H1 (cell line): ENCODE measurements at regions not wholly inside any gene's neighbourhood (a gene's known extent, or its start where the extent isn't known, plus 50 kb on each side); places are given as distances from the start of the nearest gene placed in this dataset.

Source experiments
- CTCF ChIA-PET: fragments of 300-600 bp; sonication (Branson Sonifier 250); formaldehyde crosslinking; loops from one replicate; lab custom pipeline; 2021; ENCODE audit not compliant: partially characterized antibody; lab: Charles Lee
- POLR2A ChIA-PET: fragments of 300-600 bp; sonication (Branson Sonifier 250); formaldehyde crosslinking; loops from one replicate; lab custom pipeline; 2021; ENCODE audit warnings: inconsistent platforms; ENCODE audit not compliant: partially characterized antibody; lab: Charles Lee
- DNase-seq, 2 experiments: peaks; one replicate each; pipeline versions ENCODE4 v3.0.0 to v3.0.0-alpha.2; 2010 to 2022; ENCODE audit warnings: low spot score in 2 of 2, low read depth in 1 of 2, mixed read lengths in 1 of 2
- FAIRE-seq: peaks from 2 replicates; lab custom pipeline; 2011; peaks lifted over from hg19 to GRCh38; lab: Jason Lieb, UNC
- H2AFZ ChIP-seq: 2 replicates; pipeline ENCODE4 v1.8.1; 2012; ENCODE audit warnings: low read length, inconsistent platforms
- H2AK5ac ChIP-seq: 2 replicates; pipeline ENCODE4 v1.6.1; 2013; ENCODE audit warnings: low read depth, low read length
- H2BK120ac ChIP-seq: replicated peaks from 2 replicates; pipeline ENCODE3; 2013; ENCODE audit warnings: low read depth, low read length, inconsistent platforms
- H2BK12ac ChIP-seq: 2 replicates; pipeline ENCODE4 v1.6.1; 2013; ENCODE audit warnings: low read depth, low read length
- H2BK15ac ChIP-seq: 2 replicates; pipeline ENCODE4 v1.6.1; 2013; ENCODE audit warnings: low read length
- H2BK20ac ChIP-seq: 2 replicates; pipeline ENCODE4 v1.6.1; 2013; ENCODE audit warnings: low read length
- H2BK5ac ChIP-seq: 2 replicates; pipeline ENCODE4 v1.6.1; 2013; ENCODE audit warnings: low read depth, low read length
- H3K14ac ChIP-seq: 2 replicates; pipeline ENCODE4 v1.6.1; 2013; ENCODE audit warnings: inconsistent platforms; ENCODE audit not compliant: insufficient read length
- H3K18ac ChIP-seq: 2 replicates; pipeline ENCODE4 v1.6.1; 2013; ENCODE audit warnings: low read length; ENCODE audit errors: extremely low read depth
- H3K23ac ChIP-seq: 2 replicates; pipeline ENCODE4 v1.6.1; 2013; ENCODE audit warnings: inconsistent platforms; ENCODE audit not compliant: insufficient read length
- H3K23me2 ChIP-seq: 2 replicates; pipeline ENCODE4 v1.6.1; 2013; ENCODE audit warnings: low read depth, low read length
- H3K27ac ChIP-seq: 2 replicates; pipeline ENCODE4 v1.6.1; 2011; ENCODE audit warnings: low read depth, low read length, inconsistent platforms
- H3K27me3 ChIP-seq, 4 experiments: replicated peaks in 1 of 4; 1 replicate in 1 of 4; 2 replicates in 3 of 4; pipeline versions ENCODE4 v1.6.1 to v1.8.1; 2011 to 2013; ENCODE audit warnings: low read length in 3 of 4, mild to moderate bottlenecking in 3 of 4, inconsistent platforms in 2 of 4, mixed read lengths in 2 of 4, moderate library complexity in 1 of 4; ENCODE audit not compliant: control insufficient read depth in 3 of 4, insufficient read depth in 3 of 4; ENCODE audit errors: extremely low read depth in 1 of 4
- H3K36me3 ChIP-seq, 4 experiments: 2 replicates each; pipeline versions ENCODE4 v1.6.1 to v1.8.1; 2011 to 2013; ENCODE audit warnings: mild to moderate bottlenecking in 4 of 4, low read length in 3 of 4, moderate library complexity in 2 of 4, control low read depth in 1 of 4, inconsistent platforms in 1 of 4; ENCODE audit not compliant: insufficient read depth in 4 of 4, control insufficient read depth in 2 of 4
- H3K4ac ChIP-seq: replicated peaks from 2 replicates; pipeline ENCODE3; 2013; ENCODE audit warnings: low read length, low read depth, mixed read lengths, inconsistent platforms; ENCODE audit not compliant: insufficient read length
- H3K4me1 ChIP-seq, 4 experiments: replicated peaks in 1 of 4; 1 replicate in 1 of 4; 2 replicates in 3 of 4; pipeline versions ENCODE4 v1.6.1 to v1.8.1; 2011 to 2013; ENCODE audit warnings: low read length in 3 of 4, inconsistent platforms in 2 of 4, mixed read lengths in 1 of 4; ENCODE audit not compliant: insufficient read depth in 4 of 4, control insufficient read depth in 3 of 4
- H3K4me2 ChIP-seq, 2 experiments: 2 replicates each; pipeline versions ENCODE4 v1.6.1 to v1.8.1; 2011 to 2013; ENCODE audit warnings: low read depth in 2 of 2, low read length in 2 of 2, control low read depth in 1 of 2, inconsistent platforms in 1 of 2, mild to moderate bottlenecking in 1 of 2; ENCODE audit not compliant: insufficient read depth in 1 of 2
- H3K4me3 ChIP-seq, 4 experiments: fragments of 200-600, 300-600 bp in 1 of 4; sonication (generic), shearing (Covaris generic), sonication (Bioruptor Twin) in 1 of 4; 2 replicates each; pipeline versions ENCODE4 v1.5.1 to v1.8.1; 2011 to 2016; ENCODE audit warnings: low read length in 4 of 4, low read depth in 3 of 4, control low read depth in 2 of 4, inconsistent platforms in 2 of 4, mild to moderate bottlenecking in 2 of 4, mixed read lengths in 1 of 4, moderate library complexity in 1 of 4; ENCODE audit not compliant: insufficient read depth in 2 of 4; ENCODE audit errors: extremely low read depth in 1 of 4
- H3K56ac ChIP-seq: replicated peaks from 2 replicates; pipeline ENCODE3; 2013; ENCODE audit warnings: low read depth, mild to moderate bottlenecking, mixed read lengths, low read length, inconsistent platforms; ENCODE audit not compliant: insufficient read length
- H3K79me1 ChIP-seq: 2 replicates; pipeline ENCODE4 v1.6.1; 2013; ENCODE audit warnings: low read depth, low read length, control low read depth
- H3K79me2 ChIP-seq, 2 experiments: 2 replicates each; pipeline versions ENCODE4 v1.6.1 to v1.8.1; 2012 to 2013; ENCODE audit warnings: low read length in 2 of 2, mild to moderate bottlenecking in 2 of 2, inconsistent platforms in 1 of 2; ENCODE audit not compliant: insufficient read depth in 2 of 2, control insufficient read depth in 1 of 2
- H3K9ac ChIP-seq, 4 experiments: replicated peaks in 1 of 4; 1 replicate in 1 of 4; 2 replicates in 3 of 4; pipeline versions ENCODE4 v1.6.1 to v1.8.1; 2011 to 2013; ENCODE audit warnings: low read depth in 3 of 4, low read length in 3 of 4, control low read depth in 2 of 4, mild to moderate bottlenecking in 2 of 4, moderate library complexity in 2 of 4, inconsistent platforms in 1 of 4; ENCODE audit errors: extremely low read depth in 1 of 4
- H3K9me3 ChIP-seq, 2 experiments: 2 replicates each; pipeline versions ENCODE4 v1.6.1 to v1.8.1; 2012 to 2013; ENCODE audit warnings: mild to moderate bottlenecking in 2 of 2, moderate library complexity in 2 of 2, control low read depth in 1 of 2, inconsistent platforms in 1 of 2, low read depth in 1 of 2, low read length in 1 of 2, mixed read lengths in 1 of 2; ENCODE audit not compliant: insufficient read depth in 2 of 2
- H4K20me1 ChIP-seq, 2 experiments: replicated peaks in 1 of 2; 2 replicates each; pipeline versions ENCODE3 to v1.8.1; 2011 to 2013; ENCODE audit warnings: inconsistent platforms in 2 of 2, low read length in 2 of 2, mild to moderate bottlenecking in 1 of 2; ENCODE audit not compliant: insufficient read depth in 2 of 2, control insufficient read depth in 1 of 2
- H4K5ac ChIP-seq: 2 replicates; pipeline ENCODE4 v1.6.1; 2013; ENCODE audit warnings: low read length, low read depth, mixed read lengths, inconsistent platforms; ENCODE audit not compliant: insufficient read length
- H4K8ac ChIP-seq: 2 replicates; pipeline ENCODE4 v1.8.0; 2013; ENCODE audit warnings: mild to moderate bottlenecking, moderate library complexity, low read length, inconsistent platforms; ENCODE audit not compliant: insufficient read depth; ENCODE audit errors: extremely low read depth
- H4K91ac ChIP-seq: replicated peaks from 2 replicates; pipeline ENCODE3; 2013; ENCODE audit warnings: low read length, mixed read lengths, inconsistent platforms; ENCODE audit not compliant: insufficient read length
- ATF3 ChIP-seq: IDR thresholded peaks from 2 replicates; pipeline ENCODE4 v1.6.1; 2011; ENCODE audit warnings: low read depth, mild to moderate bottlenecking, low read length; ENCODE audit not compliant: insufficient read depth
- CBX5 ChIP-seq: fragments of 300-800, 300-1000 bp; sonication (generic); IDR thresholded peaks from 2 replicates; pipeline ENCODE4 v1.7.1; 2016; ENCODE audit warnings: antibody characterized with exemption, low read length, low read depth
- CHD1 ChIP-seq: IDR thresholded peaks from 2 replicates; pipeline ENCODE4 v1.6.1; 2012; ENCODE audit warnings: low read depth, low read length, improper control_type of control experiment
- EP300 ChIP-seq, 2 experiments: IDR thresholded peaks; 1 replicate in 1 of 2; 2 replicates in 1 of 2; pipeline ENCODE4 v1.6.1; 2011 to 2012; ENCODE audit warnings: low read depth in 2 of 2, low read length in 2 of 2, mild to moderate bottlenecking in 2 of 2, borderline replicate concordance in 1 of 2, inconsistent platforms in 1 of 2, moderate library complexity in 1 of 2
- POLR2A ChIP-seq, 2 experiments: IDR thresholded peaks; 1 replicate in 1 of 2; 2 replicates in 1 of 2; pipeline ENCODE4 v1.6.1; 2011; ENCODE audit warnings: low read depth in 2 of 2, low read length in 2 of 2, mild to moderate bottlenecking in 2 of 2; ENCODE audit errors: control extremely low read depth in 1 of 2
- RBBP5 ChIP-seq: IDR thresholded peaks from 2 replicates; pipeline ENCODE4 v1.7.1; 2012; ENCODE audit warnings: low read depth, mild to moderate bottlenecking, inconsistent platforms, low read length, moderate library complexity, borderline replicate concordance
- SIN3A ChIP-seq, 2 experiments: IDR thresholded peaks in 1 of 2; conservative IDR thresholded peaks in 1 of 2; 2 replicates each; pipeline ENCODE4 v1.6.1; 2011 to 2012; ENCODE audit warnings: low read length in 2 of 2, improper control_type of control experiment in 1 of 2, low read depth in 1 of 2, mild to moderate bottlenecking in 1 of 2
- SP2 ChIP-seq: IDR thresholded peaks from 2 replicates; pipeline ENCODE4 v1.6.1; 2012; ENCODE audit warnings: mild to moderate bottlenecking, low read length, inconsistent platforms
- SUZ12 ChIP-seq: fragments of 200-600 bp; sonication (generic); IDR thresholded peaks from 2 replicates; pipeline ENCODE4 v1.6.1; 2012; ENCODE audit warnings: mild to moderate bottlenecking, inconsistent platforms, low read length, moderate library complexity, mixed read lengths
- TEAD4 ChIP-seq: IDR thresholded peaks from 2 replicates; pipeline ENCODE4 v1.6.1; 2012; ENCODE audit warnings: low read depth, low read length, inconsistent platforms, mixed read lengths
- YY1 ChIP-seq: IDR thresholded peaks from 2 replicates; pipeline ENCODE4 v1.6.1; 2011; ENCODE audit warnings: low read depth, mild to moderate bottlenecking, low read length
- WGBS, 2 experiments: shearing (Covaris generic) in 1 of 2; methylation state at CpG; one replicate each; pipeline versions ENCODE4 v1.1.6 to v1.1.7; 2013 to 2015; ENCODE audit warnings: low lambda C conversion rate in 2 of 2, mixed read lengths in 2 of 2, inconsistent platforms in 1 of 2, low coverage in 1 of 2, missing lambda C conversion rate in 1 of 2; ENCODE audit not compliant: insufficient replicate concordance in 2 of 2, insufficient coverage in 1 of 2, insufficient read length in 1 of 2; ENCODE audit errors: extremely low coverage in 1 of 2, missing lambda C conversion rate in 1 of 2; 5-methylcytosine and 5-hydroxymethylcytosine counted together
- TF ChIP-seq, protein P1 (sequence below): IDR thresholded peaks from 2 replicates; pipeline ENCODE4 v1.6.1; 2012; ENCODE audit warnings: inconsistent platforms

- H3K9me3 ChIP-seq = peaks cover 0 to 1% of the 10 kb centered on the region in 2 experiments; a peak in 2 of 4 replicates
- no peak overlapping the region for H3K4me3 ChIP-seq
- no peak overlapping the region for H3K4me2 ChIP-seq
- no peak overlapping the region for H3K56ac ChIP-seq
- POLR2A ChIA-PET = no interaction called here
- H2BK12ac ChIP-seq = no peak overlapping the region
- H2AK5ac ChIP-seq = no peak overlapping the region
- no peaks in the 10 kb centered on the region for H3K23me2 ChIP-seq
- no peaks in the 10 kb centered on the region for H3K79me1 ChIP-seq
- H4K20me1 ChIP-seq = no peaks in the 10 kb centered on the region
- no peak for FAIRE-seq
- H3K4me1 ChIP-seq = no peaks in the 10 kb centered on the region
- H3K27me3 ChIP-seq = no peaks in the 10 kb centered on the region
- no peak overlapping the region for H3K4ac ChIP-seq
- WGBS, 2 experiments = 82% methylated on average over 1 of the region's 1 CpG; no CpG with 5 or more reads in 1 of the 2 experiments
- H3K36me3 ChIP-seq = no peaks in the 10 kb centered on the region
- no peak for DNase-seq
- TF ChIP-seq YY1 (no peak), TEAD4 (no peak), SUZ12 (no peak), SP2 (no peak), POLR2A (IDR thresholded peaks at IDR 0.05; ENCODE audit: control extremely low read depth in 1 of 2, low read depth in 2 of 2, low read length in 2 of 2) (no peak), EP300 (IDR thresholded peaks at IDR 0.05; ENCODE audit: borderline replicate concordance in 1 of 2, low read depth in 2 of 2, low read length in 2 of 2) (no peak), SIN3A (conservative IDR thresholded peaks at IDR 0.05 in 1 of 2, IDR thresholded peaks at IDR 0.05 in 1 of 2; ENCODE audit: low read depth in 1 of 2, low read length in 2 of 2) (no peak), RBBP5 (no peak), CBX5 (no peak), CHD1 (no peak), ATF3 (no peak)
- TF ChIP-seq, protein P1, sequence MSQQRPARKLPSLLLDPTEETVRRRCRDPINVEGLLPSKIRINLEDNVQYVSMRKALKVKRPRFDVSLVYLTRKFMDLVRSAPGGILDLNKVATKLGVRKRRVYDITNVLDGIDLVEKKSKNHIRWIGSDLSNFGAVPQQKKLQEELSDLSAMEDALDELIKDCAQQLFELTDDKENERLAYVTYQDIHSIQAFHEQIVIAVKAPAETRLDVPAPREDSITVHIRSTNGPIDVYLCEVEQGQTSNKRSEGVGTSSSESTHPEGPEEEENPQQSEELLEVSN = no peak
- TF ChIP-seq, all 59 proteins: peak for 0
- no peak overlapping the region for H4K91ac ChIP-seq
- H2AFZ ChIP-seq = no peak overlapping the region
- H4K5ac ChIP-seq = no peak overlapping the region
- no peak overlapping the region for H3K14ac ChIP-seq
- CTCF ChIA-PET = no interaction called here
- H3K18ac ChIP-seq = no peak overlapping the region
- H3K79me2 ChIP-seq = no peaks in the 10 kb centered on the region
- H2BK120ac ChIP-seq = no peak overlapping the region
- H2BK5ac ChIP-seq = no peak overlapping the region
- no peak overlapping the region for H2BK20ac ChIP-seq
- H3K27ac ChIP-seq = no peak overlapping the region
- no peak overlapping the region for H3K23ac ChIP-seq
- H4K8ac ChIP-seq = no peak overlapping the region
- H2BK15ac ChIP-seq = no peak overlapping the region
- H3K9ac ChIP-seq = no peak overlapping the region
Observed at GRCh38 chr11:37786214-37786755, 1188.2 kb upstream of the RAG2 start.
